ENCODE measurements at regions not wholly inside any gene's neighbourhood (a gene's known extent, or its start where the extent isn't known, plus 50 kb on each side); places are given as distances from the start of the nearest gene placed in this dataset.
"Not testable (repeated sequence)": the region's sequence is repeated elsewhere in the genome, so short reads cannot be mapped to it uniquely, and the experiment has no call there.

DNA sequence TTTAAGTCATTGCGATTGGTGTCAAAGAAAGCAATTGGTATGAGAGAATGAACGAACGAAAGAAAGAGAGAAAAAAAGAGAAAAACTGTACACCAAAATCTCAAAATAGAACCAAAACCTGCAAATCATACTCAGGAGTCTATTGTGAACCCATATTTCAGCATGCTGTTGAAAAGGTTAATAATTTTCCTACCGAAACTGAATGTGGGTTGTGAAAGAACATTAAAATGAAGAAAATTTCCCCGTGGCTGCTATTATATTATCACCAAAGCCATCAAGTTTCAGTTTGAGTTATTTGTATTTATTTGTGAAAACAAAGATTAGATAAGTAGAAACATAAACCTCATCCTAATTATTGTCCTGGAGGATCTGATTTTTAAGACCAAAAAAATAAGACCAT, 315.7 kb downstream of the BCL2L11 start:
- CTCF ChIA-PET; H3K4me1 ChIP-seq (ENCODE audit: control insufficient read depth, extremely low read depth, insufficient read depth, low read length); H3K4me3 ChIP-seq (replicated peaks in 1 of 3; ENCODE audit: insufficient read depth in 1 of 3, low read depth in 1 of 3, low read length in 3 of 3); DNase-seq (ENCODE audit: low read depth, low spot score); H2AFZ ChIP-seq (ENCODE audit: low read depth, low read length); H3K27ac ChIP-seq (ENCODE audit: insufficient read depth, low read depth, low read length); BruUV-seq (replicated peaks); FAIRE-seq; dilution Hi-C loops (cut with MboI; ENCODE audit: extremely low pct_ligation_motif_present, low sequenced_read_pairs); H3K9me1 ChIP-seq (replicated peaks; ENCODE audit: control insufficient read depth, extremely low read depth, insufficient read depth, low read length); intact Hi-C loops (cut with micrococcal nuclease); H3K4me2 ChIP-seq (ENCODE audit: insufficient read depth, low read length); H3K27me3 ChIP-seq (ENCODE audit: control insufficient read depth in 2 of 2, insufficient read depth in 2 of 2, low read length in 2 of 2); H4K20me1 ChIP-seq (replicated peaks; ENCODE audit: control insufficient read depth, extremely low read depth, insufficient read depth, low read length); H3K9ac ChIP-seq (replicated peaks; ENCODE audit: extremely low read depth, insufficient read depth, low read length); H3K36me3 ChIP-seq (ENCODE audit: control insufficient read depth in 2 of 2, extremely low read depth in 1 of 2, insufficient read depth in 2 of 2, low read length in 2 of 2); POLR2A ChIA-PET; H3K9me3 ChIP-seq (replicated peaks; ENCODE audit: control insufficient read depth, insufficient read depth, low read length): not testable (repeated sequence)
- peaks cover 27% of the 10 kb centered on the region for H3K79me2 ChIP-seq (ENCODE audit: control insufficient read depth, insufficient read depth, low read length)

DNA sequence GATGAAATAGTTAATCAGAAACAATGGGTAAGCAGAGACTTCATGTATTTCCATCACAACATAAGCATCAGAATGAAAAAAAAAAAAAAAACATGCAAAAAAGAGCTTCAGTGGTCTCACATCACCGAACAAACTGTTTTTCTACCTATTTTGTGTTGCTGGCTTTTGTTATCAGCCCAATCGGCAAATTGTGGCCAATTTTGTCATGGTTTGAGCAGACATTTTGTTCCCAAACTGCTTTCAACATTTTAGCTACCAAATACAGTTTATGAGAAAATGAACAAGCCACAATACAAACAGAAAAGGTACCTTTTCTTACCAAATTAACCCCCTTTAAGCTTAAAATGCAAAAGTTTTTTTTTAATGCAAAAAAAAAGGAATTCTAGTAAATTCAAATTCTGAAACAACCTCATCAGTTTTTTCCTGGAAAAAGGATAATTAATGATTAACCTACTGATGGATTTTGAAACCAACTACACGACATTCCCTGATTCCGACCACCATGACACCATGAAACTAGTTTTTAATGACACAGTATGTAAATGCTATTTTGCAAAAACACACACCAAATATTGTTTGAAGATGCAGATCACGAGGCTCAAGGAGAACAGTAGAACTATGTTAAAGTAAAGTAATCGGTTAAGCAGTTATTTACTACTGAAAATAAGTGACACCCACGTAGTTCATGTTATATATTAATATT, 316.7 kb downstream of the BCL2L11 start:
- H3K4me1 ChIP-seq (ENCODE audit: control insufficient read depth, extremely low read depth, insufficient read depth, low read length); H3K27me3 ChIP-seq (ENCODE audit: control insufficient read depth in 2 of 2, insufficient read depth in 2 of 2, low read length in 2 of 2); H3K9me1 ChIP-seq (replicated peaks; ENCODE audit: control insufficient read depth, extremely low read depth, insufficient read depth, low read length); intact Hi-C loops (cut with micrococcal nuclease); H3K36me3 ChIP-seq (ENCODE audit: control insufficient read depth in 2 of 2, extremely low read depth in 1 of 2, insufficient read depth in 2 of 2, low read length in 2 of 2); POLR2A ChIA-PET; DNase-seq (ENCODE audit: low read depth, low spot score); FAIRE-seq; H3K4me2 ChIP-seq (ENCODE audit: insufficient read depth, low read length); dilution Hi-C loops (cut with MboI; ENCODE audit: extremely low pct_ligation_motif_present, low sequenced_read_pairs); H4K20me1 ChIP-seq (replicated peaks; ENCODE audit: control insufficient read depth, extremely low read depth, insufficient read depth, low read length); H3K9me3 ChIP-seq (replicated peaks; ENCODE audit: control insufficient read depth, insufficient read depth, low read length); BruUV-seq (replicated peaks); CTCF ChIA-PET; H3K27ac ChIP-seq (ENCODE audit: insufficient read depth, low read depth, low read length); H3K9ac ChIP-seq (replicated peaks; ENCODE audit: extremely low read depth, insufficient read depth, low read length); H3K4me3 ChIP-seq (replicated peaks in 1 of 3; ENCODE audit: insufficient read depth in 1 of 3, low read depth in 1 of 3, low read length in 3 of 3); H2AFZ ChIP-seq (ENCODE audit: low read depth, low read length): not testable (repeated sequence)
- H3K79me2 ChIP-seq (ENCODE audit: control insufficient read depth, insufficient read depth, low read length): peaks cover 27% of the 10 kb centered on the region

DNA sequence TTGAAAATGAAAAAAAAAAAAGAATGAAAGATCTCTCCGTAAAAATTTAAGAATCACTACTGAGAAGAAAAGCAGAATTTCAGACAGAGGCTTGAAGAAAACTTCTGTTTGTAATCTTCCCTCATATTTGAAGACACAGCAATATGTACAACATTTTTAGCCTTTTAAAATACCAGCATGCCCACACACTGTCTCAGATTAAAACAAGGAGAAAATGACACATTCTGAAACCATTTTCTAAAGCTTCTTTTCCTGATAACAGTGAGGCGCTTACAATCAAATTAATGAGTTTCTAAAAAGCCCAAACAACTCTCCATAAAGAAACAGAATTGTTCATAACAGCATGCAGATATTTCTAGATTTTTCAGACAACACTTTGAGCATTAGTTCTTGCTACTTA, 317.4 kb downstream of the BCL2L11 start:
- H4K20me1 ChIP-seq (replicated peaks; ENCODE audit: control insufficient read depth, extremely low read depth, insufficient read depth, low read length); H3K36me3 ChIP-seq (ENCODE audit: control insufficient read depth in 2 of 2, extremely low read depth in 1 of 2, insufficient read depth in 2 of 2, low read length in 2 of 2); H2AFZ ChIP-seq (ENCODE audit: low read depth, low read length); intact Hi-C loops (cut with micrococcal nuclease); H3K9me3 ChIP-seq (replicated peaks; ENCODE audit: control insufficient read depth, insufficient read depth, low read length); H3K27ac ChIP-seq (ENCODE audit: insufficient read depth, low read depth, low read length); DNase-seq (ENCODE audit: low read depth, low spot score); H3K9ac ChIP-seq (replicated peaks; ENCODE audit: extremely low read depth, insufficient read depth, low read length); H3K4me1 ChIP-seq (ENCODE audit: control insufficient read depth, extremely low read depth, insufficient read depth, low read length); dilution Hi-C loops (cut with MboI; ENCODE audit: extremely low pct_ligation_motif_present, low sequenced_read_pairs); H3K9me1 ChIP-seq (replicated peaks; ENCODE audit: control insufficient read depth, extremely low read depth, insufficient read depth, low read length); CTCF ChIA-PET; H3K27me3 ChIP-seq (ENCODE audit: control insufficient read depth in 2 of 2, insufficient read depth in 2 of 2, low read length in 2 of 2); POLR2A ChIA-PET; H3K4me2 ChIP-seq (ENCODE audit: insufficient read depth, low read length); BruUV-seq (replicated peaks); H3K4me3 ChIP-seq (replicated peaks in 1 of 3; ENCODE audit: insufficient read depth in 1 of 3, low read depth in 1 of 3, low read length in 3 of 3): not testable (repeated sequence)
- peak; percentile 48 for FAIRE-seq
- peaks cover 23% of the 10 kb centered on the region for H3K79me2 ChIP-seq (ENCODE audit: control insufficient read depth, insufficient read depth, low read length)

GRCh38 chr2:111439237-111439636, 318.5 kb downstream of the BCL2L11 start:
- H3K4me2 ChIP-seq (ENCODE audit: insufficient read depth, low read length); H3K9ac ChIP-seq (replicated peaks; ENCODE audit: extremely low read depth, insufficient read depth, low read length); CTCF ChIA-PET; H3K27me3 ChIP-seq (ENCODE audit: control insufficient read depth in 2 of 2, insufficient read depth in 2 of 2, low read length in 2 of 2); intact Hi-C loops (cut with micrococcal nuclease); H4K20me1 ChIP-seq (replicated peaks; ENCODE audit: control insufficient read depth, extremely low read depth, insufficient read depth, low read length); H3K9me3 ChIP-seq (replicated peaks; ENCODE audit: control insufficient read depth, insufficient read depth, low read length); POLR2A ChIA-PET; H3K9me1 ChIP-seq (replicated peaks; ENCODE audit: control insufficient read depth, extremely low read depth, insufficient read depth, low read length); H3K36me3 ChIP-seq (ENCODE audit: control insufficient read depth in 2 of 2, extremely low read depth in 1 of 2, insufficient read depth in 2 of 2, low read length in 2 of 2); H3K4me1 ChIP-seq (ENCODE audit: control insufficient read depth, extremely low read depth, insufficient read depth, low read length); DNase-seq (ENCODE audit: low read depth, low spot score); H3K27ac ChIP-seq (ENCODE audit: insufficient read depth, low read depth, low read length); H3K4me3 ChIP-seq (replicated peaks in 1 of 3; ENCODE audit: insufficient read depth in 1 of 3, low read depth in 1 of 3, low read length in 3 of 3); H2AFZ ChIP-seq (ENCODE audit: low read depth, low read length); dilution Hi-C loops (cut with MboI; ENCODE audit: extremely low pct_ligation_motif_present, low sequenced_read_pairs); BruUV-seq (replicated peaks): not testable (repeated sequence)
- FAIRE-seq: peak; percentile 53
- peaks cover 15% of the 10 kb centered on the region for H3K79me2 ChIP-seq (ENCODE audit: control insufficient read depth, insufficient read depth, low read length)
